Naive thymus-derived CD8-positive, alpha-beta T cell (primary cell): ENCODE measurements at regions not wholly inside any gene's neighbourhood (a gene's known extent, or its start where the extent isn't known, plus 50 kb on each side); places are given as distances from the start of the nearest gene placed in this dataset.
"Not testable (repeated sequence)": the region's sequence is repeated elsewhere in the genome, so short reads cannot be mapped to it uniquely, and the experiment has no call there.

Experiments
- ATAC-seq, 2 donors: fragments of 150-1000 bp; cut with Tn5 transposase in 1 of 2; sonication (Bioruptor Pico), chemical (Tn5 transposase) in 1 of 2; 1 replicate in 1 of 2; 2 replicates in 1 of 2; pipeline ENCODE4 v1.10.0; 2021; ENCODE audit warnings: mild to moderate bottlenecking in 2 of 2, moderate library complexity in 2 of 2
- POLR2A ChIA-PET: fragments of 350-600 bp; sonication (Branson Sonifier 250); formaldehyde crosslinking; loops from one replicate; lab custom pipeline; 2021; ENCODE audit warnings: antibody characterized with exemption; lab: Charles Lee
- DNase-seq, 10 donors: peaks; one replicate each; pipeline versions ENCODE4 v3.0.0 to v3.0.0-alpha.2; 2020 to 2022
- H3K27ac Mint-ChIP-seq, 10 donors: one replicate each; pipeline ENCODE4 v1.8.0; 2020 to 2022; ENCODE audit warnings: mild to moderate bottlenecking in 10 of 10, mixed read lengths in 10 of 10, moderate library complexity in 4 of 10, inconsistent platforms in 1 of 10
- H3K27me3 Mint-ChIP-seq, 5 donors: one replicate each; pipeline ENCODE4 v1.8.0; 2021 to 2022; ENCODE audit warnings: mixed read lengths in 5 of 5
- H3K36me3 Mint-ChIP-seq, 3 donors: one replicate each; pipeline ENCODE4 v1.8.0; 2020 to 2022; ENCODE audit warnings: mixed read lengths in 3 of 3, mild to moderate bottlenecking in 2 of 3, inconsistent platforms in 1 of 3
- H3K4me1 Mint-ChIP-seq, 4 donors: one replicate each; pipeline ENCODE4 v1.8.0; 2021 to 2022; ENCODE audit warnings: mixed read lengths in 4 of 4
- H3K4me3 Mint-ChIP-seq, 10 donors: one replicate each; pipeline ENCODE4 v1.8.0; 2020 to 2022; ENCODE audit warnings: mild to moderate bottlenecking in 10 of 10, mixed read lengths in 10 of 10, moderate library complexity in 6 of 10, inconsistent platforms in 1 of 10
- H3K9me3 Mint-ChIP-seq, 9 donors: one replicate each; pipeline ENCODE4 v1.8.0; 2020 to 2022; ENCODE audit warnings: mixed read lengths in 9 of 9, mild to moderate bottlenecking in 3 of 9, inconsistent platforms in 1 of 9, moderate library complexity in 1 of 9

DNA sequence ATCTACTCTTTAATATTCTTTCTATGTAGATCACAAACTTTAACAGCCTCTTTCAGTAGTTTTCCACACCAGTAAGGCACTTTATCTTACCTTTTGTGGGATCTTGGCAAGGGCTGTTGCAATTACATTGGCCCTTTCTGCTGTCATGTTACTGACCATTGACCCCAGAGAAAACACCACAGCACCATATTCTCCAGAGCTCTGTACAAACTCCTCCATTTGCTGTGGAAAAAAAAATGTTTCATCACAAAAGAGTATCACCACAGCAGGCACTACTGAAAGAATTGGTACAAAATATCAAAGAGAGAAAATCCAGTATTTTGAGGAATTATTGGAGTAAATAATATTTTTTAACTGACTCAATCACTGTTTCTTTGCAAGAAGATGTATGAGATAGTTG is 62.3 kb upstream of the UGT2A3 start:
- H3K4me3 Mint-ChIP-seq, H3K36me3 Mint-ChIP-seq: not testable (repeated sequence)

DNA sequence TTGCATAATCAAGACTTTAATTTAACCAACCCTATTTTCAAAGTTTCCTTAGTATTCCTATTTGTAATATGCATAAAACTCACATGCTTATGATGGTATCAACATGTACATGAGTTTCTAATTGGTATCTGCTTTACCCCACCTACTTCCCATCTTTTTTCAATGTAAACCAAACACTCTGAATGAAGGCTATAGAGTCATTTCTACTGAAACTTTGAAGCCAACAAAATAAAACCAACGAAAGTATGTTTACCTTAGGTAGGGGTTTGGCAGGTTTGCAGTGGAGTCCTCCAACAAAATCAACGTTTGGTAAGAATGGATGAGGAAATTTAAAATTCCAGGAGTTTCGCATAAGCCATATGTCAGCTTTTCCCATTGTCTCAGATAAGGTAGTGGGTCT is 66.4 kb upstream of the UGT2A3 start:
- ATAC-seq, H3K27me3 Mint-ChIP-seq, H3K27ac Mint-ChIP-seq, POLR2A ChIA-PET, H3K4me3 Mint-ChIP-seq, DNase-seq, H3K36me3 Mint-ChIP-seq, H3K4me1 Mint-ChIP-seq, H3K9me3 Mint-ChIP-seq: not testable (repeated sequence)

More for the DNA sequence above, 62.3 kb upstream of the UGT2A3 start:
- H3K27me3 Mint-ChIP-seq, ATAC-seq, POLR2A ChIA-PET, H3K27ac Mint-ChIP-seq, H3K4me1 Mint-ChIP-seq, H3K9me3 Mint-ChIP-seq, DNase-seq: not testable (repeated sequence)

DNA sequence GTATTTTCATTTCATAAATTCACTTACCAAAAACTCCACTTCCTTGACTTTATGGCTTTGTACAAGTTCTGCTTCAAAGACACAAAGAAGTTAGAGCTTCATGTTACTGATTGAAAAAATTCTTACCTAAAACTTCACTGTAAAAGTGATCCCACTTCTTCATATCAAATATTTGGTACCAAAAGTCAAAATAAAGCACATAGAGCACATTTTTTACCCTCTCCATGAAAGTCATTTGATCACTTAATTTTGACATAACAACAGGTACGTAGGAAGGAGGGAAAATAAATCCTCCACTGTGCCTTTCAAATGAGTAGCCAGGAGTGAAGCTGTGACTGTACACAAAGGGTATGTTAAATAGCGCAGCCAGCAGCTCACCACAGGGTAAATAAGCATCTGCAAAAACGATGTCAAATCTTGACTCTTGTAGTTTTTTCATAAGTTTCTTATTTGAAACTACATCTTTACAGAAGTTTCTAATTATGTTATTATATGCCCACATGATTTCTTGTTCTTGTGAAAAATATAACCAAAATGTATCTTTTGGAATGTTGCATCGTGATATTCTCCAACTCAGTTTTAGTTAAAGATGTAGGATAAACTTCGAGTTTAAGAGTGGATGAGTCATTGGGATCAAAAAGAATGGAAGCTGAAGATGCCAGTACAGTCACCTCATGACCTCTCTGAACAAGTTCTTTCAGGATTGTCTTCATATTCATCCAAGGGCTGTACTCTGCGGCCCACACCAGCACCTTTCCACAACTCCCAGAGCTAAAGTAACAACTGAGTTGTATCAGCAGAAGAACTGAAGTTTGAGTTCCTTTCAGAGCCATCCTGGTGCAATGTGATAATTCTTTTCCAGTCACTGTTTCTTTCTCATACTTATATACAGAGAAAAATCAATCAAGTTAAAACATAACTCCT is 68.2 kb upstream of the UGT2A3 start:
- H3K27me3 Mint-ChIP-seq, ATAC-seq, DNase-seq, H3K9me3 Mint-ChIP-seq, H3K27ac Mint-ChIP-seq, H3K4me1 Mint-ChIP-seq, POLR2A ChIA-PET, H3K4me3 Mint-ChIP-seq, H3K36me3 Mint-ChIP-seq: not testable (repeated sequence)

DNA sequence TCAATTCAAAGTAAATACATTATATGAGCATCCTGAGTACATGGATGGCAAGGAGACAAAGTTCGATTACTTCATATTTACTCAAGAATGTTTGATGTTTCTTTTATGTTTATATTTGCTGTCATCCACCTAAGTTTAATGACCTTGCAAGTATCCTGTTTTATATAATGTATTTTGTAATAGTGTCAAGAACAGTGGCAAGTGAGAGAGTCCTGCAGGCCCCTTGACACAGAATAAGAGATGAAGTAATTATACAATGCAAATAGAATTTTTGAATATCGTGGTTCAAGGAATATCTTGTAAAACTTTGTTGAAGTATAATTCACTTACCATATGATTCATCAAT is 68.8 kb upstream of the UGT2A3 start:
- ATAC-seq, H3K27ac Mint-ChIP-seq, DNase-seq, POLR2A ChIA-PET, H3K36me3 Mint-ChIP-seq, H3K27me3 Mint-ChIP-seq, H3K4me1 Mint-ChIP-seq, H3K9me3 Mint-ChIP-seq, H3K4me3 Mint-ChIP-seq: not testable (repeated sequence)

DNA sequence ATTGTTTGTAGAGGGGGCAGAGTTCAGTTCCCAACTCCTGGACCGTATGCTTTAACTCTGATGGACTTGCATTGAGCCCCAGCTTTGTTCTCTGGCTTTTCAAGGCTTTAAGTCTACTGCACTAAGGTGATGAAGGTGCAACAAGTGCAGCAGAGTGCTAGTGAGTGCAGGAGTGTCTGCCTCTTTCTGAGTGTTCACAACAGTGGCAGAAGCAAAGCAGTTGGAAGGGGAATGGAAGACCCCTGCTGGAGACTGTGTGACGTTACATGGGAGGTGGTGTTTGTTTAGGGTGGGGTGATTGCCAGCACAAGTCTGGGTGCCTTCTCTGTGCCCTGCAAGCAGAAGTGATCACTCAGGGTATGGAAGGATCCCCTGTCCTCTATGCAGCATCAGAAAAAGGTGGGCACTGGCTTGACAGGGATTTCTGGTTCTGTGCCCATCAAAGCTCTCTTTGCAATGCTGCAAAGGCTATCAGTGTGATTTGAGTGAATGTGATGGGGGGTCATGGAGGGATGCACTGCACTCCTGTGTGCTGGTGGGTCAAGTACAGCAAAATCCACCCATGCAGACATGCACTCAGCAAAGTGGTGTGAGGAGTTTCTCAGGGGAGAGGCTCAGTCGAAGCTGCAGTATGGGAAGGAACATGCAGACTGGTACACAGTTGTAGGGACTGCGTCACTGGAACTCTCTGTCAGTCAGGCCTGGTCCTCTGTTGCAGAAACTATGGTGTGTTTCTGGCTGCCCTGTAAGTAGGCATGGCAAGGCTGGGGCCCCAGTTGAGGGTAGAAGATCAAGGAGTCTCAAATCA is 70.9 kb upstream of the UGT2B7 start:
- DNase-seq (no peak), ATAC-seq (no peak)
- Mint-ChIP-seq H3K4me3 (no peak overlapping the region), H3K4me1 (no peaks in the 10 kb centered on the region), H3K36me3 (no peaks in the 10 kb centered on the region), H3K27me3 (no peaks in the 10 kb centered on the region), H3K27ac (no peak overlapping the region), H3K9me3 (no peaks in the 10 kb centered on the region)
- POLR2A ChIA-PET: no interaction called here

DNA sequence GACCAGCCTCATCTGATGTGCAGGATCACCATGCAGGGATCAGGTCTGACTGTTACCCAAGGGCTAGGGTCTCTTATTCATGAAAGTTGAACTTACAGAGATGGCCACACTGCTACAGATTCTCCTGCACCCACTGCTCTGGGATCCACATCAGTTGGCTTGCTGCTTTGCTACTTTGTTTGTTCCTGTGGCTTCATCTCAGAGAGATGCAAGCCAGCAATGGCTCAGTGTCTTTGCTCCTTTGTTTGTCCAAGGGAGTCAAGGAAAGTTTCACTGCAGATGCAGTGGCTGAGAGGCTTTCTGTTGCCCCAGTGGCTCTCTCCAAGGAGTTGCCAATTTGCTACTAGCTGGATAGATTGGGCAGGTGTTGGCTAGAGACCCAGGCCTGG is 70.3 kb upstream of the UGT2B7 start:
- POLR2A ChIA-PET: no interaction called here
- Mint-ChIP-seq H3K4me3 (no peak overlapping the region), H3K36me3 (no peaks in the 10 kb centered on the region), H3K4me1 (no peaks in the 10 kb centered on the region), H3K27ac (no peak overlapping the region), H3K9me3 (no peaks in the 10 kb centered on the region), H3K27me3 (no peaks in the 10 kb centered on the region)
- DNase-seq (no peak), ATAC-seq (no peak)

DNA sequence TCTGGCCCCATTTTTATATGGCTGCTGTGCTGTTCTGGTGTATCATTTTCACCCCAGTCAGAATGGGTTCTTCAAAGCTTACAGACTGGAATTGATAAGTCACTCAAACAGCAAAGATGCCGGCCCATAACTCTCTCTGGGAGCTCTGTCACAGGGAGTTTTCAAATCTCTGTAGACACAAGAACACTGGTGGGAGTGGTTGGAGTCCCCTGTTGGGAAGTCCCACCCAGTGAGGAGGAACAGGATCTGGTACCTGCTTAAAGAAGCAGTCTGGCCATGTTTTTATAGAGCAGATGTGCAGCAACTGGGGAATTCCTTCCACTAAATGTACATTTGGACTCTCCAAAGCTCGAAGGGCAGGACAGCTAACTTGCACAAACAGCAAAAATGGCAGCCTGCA is 69.3 kb upstream of the UGT2B7 start:
- H3K36me3 Mint-ChIP-seq: no peaks in the 10 kb centered on the region
- ATAC-seq (no peak), DNase-seq (no peak)
- no peaks in the 10 kb centered on the region for H3K4me1 Mint-ChIP-seq
- POLR2A ChIA-PET: interaction anchor here (0.6 kb wide), 1 partner anchor 645 kb away, joined by 3 read pairs; no protein-coding TSS in a partner anchor
- no peak overlapping the region for H3K27ac Mint-ChIP-seq
- no peaks in the 10 kb centered on the region for H3K9me3 Mint-ChIP-seq
- no peaks in the 10 kb centered on the region for H3K27me3 Mint-ChIP-seq
- no peak overlapping the region for H3K4me3 Mint-ChIP-seq

DNA sequence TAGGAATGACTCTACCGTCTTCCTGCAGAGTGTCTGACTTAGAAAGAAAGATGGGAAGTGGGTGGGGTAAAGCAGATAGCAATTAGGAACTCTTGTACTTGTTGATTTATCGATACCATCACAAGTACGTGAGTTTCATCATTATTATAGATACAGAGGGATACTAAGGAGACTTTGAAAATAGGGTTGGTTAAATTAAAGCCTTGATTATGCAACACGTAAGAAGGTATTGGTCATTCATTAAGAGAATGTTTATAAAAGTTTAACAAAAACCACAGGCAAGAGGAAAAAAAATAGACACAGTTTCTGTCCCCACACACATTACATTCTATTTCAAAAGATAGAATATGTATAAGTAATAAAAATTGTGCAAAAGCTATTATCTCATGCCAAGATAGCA is 65.9 kb upstream of the UGT2B7 start:
- H3K4me3 Mint-ChIP-seq: no peak overlapping the region
- DNase-seq (no peak), ATAC-seq (no peak)
- peaks cover 0 to 20% (median 10%) of the 10 kb centered on the region in 9 donors for H3K9me3 Mint-ChIP-seq
- no peak overlapping the region for H3K27ac Mint-ChIP-seq
- POLR2A ChIA-PET: no interaction called here
- no peaks in the 10 kb centered on the region for H3K36me3 Mint-ChIP-seq
- no peaks in the 10 kb centered on the region for H3K27me3 Mint-ChIP-seq
- no peaks in the 10 kb centered on the region for H3K4me1 Mint-ChIP-seq

DNA sequence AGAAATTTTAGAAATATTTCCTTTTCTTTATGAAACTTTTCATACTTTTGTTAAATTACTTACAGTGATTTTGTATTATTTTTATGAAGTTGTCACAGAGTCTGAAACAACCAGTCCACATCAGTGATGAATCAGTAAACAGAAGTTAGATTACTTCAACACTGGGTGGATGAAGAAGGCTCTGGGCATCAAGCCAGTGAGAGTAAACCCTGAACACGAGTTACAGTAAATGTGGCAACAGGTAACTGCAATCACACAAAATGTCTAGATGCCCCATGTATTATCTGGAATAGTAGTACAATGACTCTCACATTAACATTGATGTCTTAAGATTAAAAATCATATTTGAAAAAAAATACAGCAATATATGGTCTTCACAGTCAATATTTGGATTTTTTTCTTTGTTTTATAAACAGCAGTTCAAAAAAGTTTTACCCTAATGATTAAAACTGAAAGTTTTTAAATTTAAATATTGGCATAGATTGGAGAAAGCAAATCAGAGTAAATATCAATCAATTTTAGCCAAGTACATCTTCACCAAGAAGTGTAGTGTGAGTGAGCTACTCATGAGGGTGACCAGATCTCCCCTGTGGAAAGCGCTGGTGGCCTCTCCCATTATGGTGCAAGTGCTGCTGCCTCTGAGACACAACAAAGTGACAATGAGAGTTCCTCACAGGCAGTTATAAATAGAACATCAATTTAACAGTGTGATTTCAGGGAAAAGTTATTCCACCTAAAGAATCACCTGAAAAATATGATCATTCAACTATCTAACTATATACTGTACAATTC is 63.2 kb upstream of the UGT2B7 start:
- no peak for DNase-seq
- POLR2A ChIA-PET: no interaction called here
- Mint-ChIP-seq H3K9me3 (peaks cover 0 to 30% (median 10%) of the 10 kb centered on the region in 9 donors), H3K27ac (no peak overlapping the region), H3K36me3 (no peaks in the 10 kb centered on the region), H3K4me1 (no peaks in the 10 kb centered on the region), H3K4me3 (no peak overlapping the region), H3K27me3 (no peaks in the 10 kb centered on the region)
- ATAC-seq: no peak

DNA sequence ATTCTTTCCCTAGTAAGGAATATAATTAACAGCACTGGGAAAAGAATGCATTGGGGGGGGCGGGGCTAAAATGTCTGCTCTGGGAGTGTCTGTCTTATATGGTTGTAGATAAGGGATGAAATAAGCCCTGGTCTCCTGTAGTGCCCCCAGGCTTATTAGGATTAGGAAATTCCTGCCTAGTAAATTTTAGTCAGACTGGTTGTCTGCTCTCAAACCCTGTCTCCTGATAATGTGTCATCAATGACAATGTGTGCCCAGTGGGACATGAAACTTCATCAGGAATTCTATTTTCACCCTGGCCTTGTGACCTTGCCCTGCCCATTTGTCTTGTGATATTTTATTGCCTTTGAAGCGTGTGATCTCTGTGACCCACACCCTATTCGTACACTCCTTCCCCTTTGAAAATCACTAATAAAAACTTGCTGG is 61.9 kb upstream of the UGT2B7 start:
- H3K4me3 Mint-ChIP-seq, H3K27ac Mint-ChIP-seq, ATAC-seq, POLR2A ChIA-PET, H3K4me1 Mint-ChIP-seq, DNase-seq, H3K27me3 Mint-ChIP-seq, H3K36me3 Mint-ChIP-seq: not testable (repeated sequence)
- peaks cover 0 to 31% (median 10%) of the 10 kb centered on the region in 9 donors for H3K9me3 Mint-ChIP-seq

DNA sequence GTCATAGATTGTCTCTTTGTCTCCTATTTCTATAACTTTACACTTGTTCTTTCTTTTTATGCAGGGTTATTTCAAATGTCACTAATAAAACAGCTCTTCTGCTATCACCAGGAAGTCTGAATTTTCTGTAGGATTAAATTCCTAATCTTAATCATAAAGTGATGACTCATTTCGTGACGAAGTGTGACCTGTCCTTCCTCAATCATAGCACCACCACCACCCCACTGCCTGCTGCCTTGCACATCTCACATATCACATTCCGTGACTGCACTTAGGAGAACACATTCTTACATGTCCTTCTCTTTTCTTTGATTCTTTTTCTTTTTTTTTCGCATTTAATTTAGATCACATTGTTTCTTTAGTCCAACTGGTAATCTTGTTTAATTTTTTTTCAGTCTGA is 57.7 kb upstream of the UGT2B7 start:
- ATAC-seq: no peak
- peaks cover 0 to 31% (median 10%) of the 10 kb centered on the region in 9 donors for H3K9me3 Mint-ChIP-seq
- H3K36me3 Mint-ChIP-seq: no peaks in the 10 kb centered on the region
- DNase-seq: no peak
- no peaks in the 10 kb centered on the region for H3K4me1 Mint-ChIP-seq
- POLR2A ChIA-PET: no interaction called here
- peaks cover 0 to 2% (median 0%) of the 10 kb centered on the region in 5 donors for H3K27me3 Mint-ChIP-seq
- no peak overlapping the region for H3K27ac Mint-ChIP-seq
- no peak overlapping the region for H3K4me3 Mint-ChIP-seq

DNA sequence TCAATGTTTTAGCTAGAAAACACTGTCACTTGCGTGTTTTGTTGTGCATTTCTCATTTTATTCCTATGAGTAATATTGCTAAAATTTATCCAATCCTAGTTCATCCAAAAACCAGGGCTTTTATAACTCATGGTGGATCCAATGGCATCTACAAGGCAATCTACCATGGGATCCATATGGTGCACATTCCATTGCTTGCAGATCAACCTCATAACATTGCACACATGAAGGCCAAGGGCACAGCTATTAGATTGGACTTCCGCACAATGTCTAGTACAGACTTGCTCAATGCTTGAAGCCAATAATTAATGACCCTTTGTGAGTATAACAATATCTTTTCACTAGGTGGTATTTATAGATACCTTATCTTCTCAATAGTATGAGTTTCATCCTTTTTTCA is 57.2 kb upstream of the UGT2B7 start:
- Mint-ChIP-seq H3K36me3 (no peaks in the 10 kb centered on the region), H3K27ac (no peak overlapping the region), H3K9me3 (peaks cover 0 to 29% (median 9%) of the 10 kb centered on the region in 9 donors), H3K4me1 (no peaks in the 10 kb centered on the region), H3K27me3 (peaks cover 0 to 2% (median 0%) of the 10 kb centered on the region in 5 donors), H3K4me3 (no peak overlapping the region)
- POLR2A ChIA-PET: no interaction called here
- no peak for DNase-seq
- ATAC-seq: no peak

DNA sequence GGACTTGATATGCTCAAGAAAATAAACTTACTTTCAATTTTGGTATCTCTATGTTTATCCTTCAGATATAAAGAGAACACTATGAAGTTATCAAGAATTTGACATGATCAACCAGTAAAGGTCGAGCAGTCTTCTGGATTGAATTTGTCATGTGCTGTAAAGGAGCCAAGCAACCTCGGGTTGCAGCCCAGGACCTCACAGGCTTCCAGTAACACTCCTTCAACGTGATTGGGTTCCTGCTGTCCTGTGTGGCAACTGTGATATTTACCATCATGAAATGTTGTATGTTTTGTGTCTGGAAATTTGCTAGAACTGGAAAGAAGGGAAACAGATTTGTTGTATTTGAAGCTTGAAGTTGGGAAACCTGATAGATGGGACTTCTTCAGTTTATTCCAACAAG is 52.0 kb upstream of the UGT2B7 start:
- Mint-ChIP-seq H3K4me3 (no peak overlapping the region), H3K36me3 (no peaks in the 10 kb centered on the region), H3K27ac (no peak overlapping the region), H3K4me1 (no peaks in the 10 kb centered on the region), H3K27me3 (no peaks in the 10 kb centered on the region), H3K9me3 (no peaks in the 10 kb centered on the region)
- POLR2A ChIA-PET: no interaction called here
- no peak for DNase-seq
- ATAC-seq: no peak
